ENCODE measurements at regions not wholly inside any gene's neighbourhood (a gene's known extent, or its start where the extent isn't known, plus 50 kb on each side); places are given as distances from the start of the nearest gene placed in this dataset.

- 69% methylated on average over 2 of the region's 2 CpGs for WGBS
- H3K27ac ChIP-seq (ENCODE audit: low read depth) = no peak overlapping the region
- H3K4me1 ChIP-seq (ENCODE audit: insufficient read depth) = no peaks in the 10 kb centered on the region
- no peaks in the 10 kb centered on the region for H3K36me3 ChIP-seq (ENCODE audit: insufficient read depth)
- H3K4me3 ChIP-seq (ENCODE audit: low read depth, low read length) = no peak overlapping the region
- DNase-seq (ENCODE audit: extremely low spot score) = no peak
Observed at GRCh38 chr11:122033193-122033592, 82.8 kb downstream of the BLID start.

- WGBS = 84% methylated on average over 3 of the region's 3 CpGs
- H3K27ac ChIP-seq (ENCODE audit: low read depth) = no peak overlapping the region
Observed at GRCh38 chr11:122032317-122032716, 83.7 kb downstream of the BLID start.

GRCh38 chr11:122031813-122032212 lies 84.2 kb downstream of the BLID start:
- 92% methylated on average over 1 of the region's 1 CpG for WGBS
- no peak overlapping the region for H3K27ac ChIP-seq (ENCODE audit: low read depth)
- H3K36me3 ChIP-seq (ENCODE audit: insufficient read depth) = no peaks in the 10 kb centered on the region
- no peak for DNase-seq (ENCODE audit: extremely low spot score)
- no peaks in the 10 kb centered on the region for H3K4me1 ChIP-seq (ENCODE audit: insufficient read depth)
- H3K4me3 ChIP-seq (ENCODE audit: low read depth, low read length) = no peak overlapping the region

More at GRCh38 chr11:122032317-122032716, 83.7 kb downstream of the BLID start:
- no peak for DNase-seq (ENCODE audit: extremely low spot score)
- Histone ChIP-seq H3K4me1 (ENCODE audit: insufficient read depth) (no peaks in the 10 kb centered on the region), H3K4me3 (ENCODE audit: low read depth, low read length) (no peak overlapping the region), H3K36me3 (ENCODE audit: insufficient read depth) (no peaks in the 10 kb centered on the region)

- Histone ChIP-seq H3K4me1 (ENCODE audit: insufficient read depth) (no peaks in the 10 kb centered on the region), H3K4me3 (ENCODE audit: low read depth, low read length) (no peak overlapping the region), H3K36me3 (ENCODE audit: insufficient read depth) (no peaks in the 10 kb centered on the region), H3K27ac (ENCODE audit: low read depth) (no peak overlapping the region)
- WGBS = 76% methylated on average over 3 of the region's 3 CpGs
- no peak for DNase-seq (ENCODE audit: extremely low spot score)
Observed at GRCh38 chr11:122030286-122030685, 85.7 kb downstream of the BLID start.

- WGBS = 85% methylated on average over 4 of the region's 4 CpGs
- no peak for DNase-seq (ENCODE audit: extremely low spot score)
- no peak overlapping the region for H3K4me3 ChIP-seq (ENCODE audit: low read depth, low read length)
Observed at GRCh38 chr11:122028545-122028944, 87.5 kb downstream of the BLID start.

GRCh38 chr11:122028036-122028435 lies 88.0 kb downstream of the BLID start:
- Histone ChIP-seq H3K4me1 (ENCODE audit: insufficient read depth) (no peaks in the 10 kb centered on the region), H3K27ac (ENCODE audit: low read depth) (no peak overlapping the region), H3K4me3 (ENCODE audit: low read depth, low read length) (no peak overlapping the region), H3K36me3 (ENCODE audit: insufficient read depth) (no peaks in the 10 kb centered on the region)
- WGBS = 95% methylated on average over 2 of the region's 2 CpGs
- no peak for DNase-seq (ENCODE audit: extremely low spot score)

More at GRCh38 chr11:122028545-122028944, 87.5 kb downstream of the BLID start:
- Histone ChIP-seq H3K36me3 (ENCODE audit: insufficient read depth) (no peaks in the 10 kb centered on the region), H3K27ac (ENCODE audit: low read depth) (no peak overlapping the region), H3K4me1 (ENCODE audit: insufficient read depth) (no peaks in the 10 kb centered on the region)

GRCh38 chr11:122025757-122026156 lies 90.3 kb downstream of the BLID start:
- H3K27ac ChIP-seq (ENCODE audit: low read depth) = no peak overlapping the region
- no peak overlapping the region for H3K4me3 ChIP-seq (ENCODE audit: low read depth, low read length)
- 95% methylated on average over 12 of the region's 12 CpGs for WGBS
- no peak for DNase-seq (ENCODE audit: extremely low spot score)
- no peaks in the 10 kb centered on the region for H3K4me1 ChIP-seq (ENCODE audit: insufficient read depth)
- H3K36me3 ChIP-seq (ENCODE audit: insufficient read depth) = no peaks in the 10 kb centered on the region

- H3K27ac ChIP-seq (ENCODE audit: low read depth) = no peak overlapping the region
- H3K4me3 ChIP-seq (ENCODE audit: low read depth, low read length) = no peak overlapping the region
Observed at GRCh38 chr11:122024278-122024677, 91.7 kb downstream of the BLID start.

GRCh38 chr11:122023614-122024250 lies 92.3 kb downstream of the BLID start:
- H3K36me3 ChIP-seq (ENCODE audit: insufficient read depth) = no peaks in the 10 kb centered on the region
- WGBS = 84% methylated on average over 8 of the region's 8 CpGs
- no peak overlapping the region for H3K27ac ChIP-seq (ENCODE audit: low read depth)
- no peaks in the 10 kb centered on the region for H3K4me1 ChIP-seq (ENCODE audit: insufficient read depth)
- DNase-seq (ENCODE audit: extremely low spot score) = no peak
- no peak overlapping the region for H3K4me3 ChIP-seq (ENCODE audit: low read depth, low read length)

More at GRCh38 chr11:122024278-122024677, 91.7 kb downstream of the BLID start:
- Histone ChIP-seq H3K4me1 (ENCODE audit: insufficient read depth) (no peaks in the 10 kb centered on the region), H3K36me3 (ENCODE audit: insufficient read depth) (no peaks in the 10 kb centered on the region)
- no peak for DNase-seq (ENCODE audit: extremely low spot score)
- 75% methylated on average over 3 of the region's 3 CpGs for WGBS

GRCh38 chr11:122022646-122023045 lies 93.4 kb downstream of the BLID start:
- Histone ChIP-seq H3K4me3 (ENCODE audit: low read depth, low read length) (no peak overlapping the region), H3K4me1 (ENCODE audit: insufficient read depth) (no peaks in the 10 kb centered on the region), H3K27ac (ENCODE audit: low read depth) (no peak overlapping the region), H3K36me3 (ENCODE audit: insufficient read depth) (no peaks in the 10 kb centered on the region)
- 87% methylated on average over 6 of the region's 6 CpGs for WGBS
- DNase-seq (ENCODE audit: extremely low spot score) = no peak

GRCh38 chr11:122020902-122021301 lies 95.1 kb downstream of the BLID start:
- H3K4me1 ChIP-seq (ENCODE audit: insufficient read depth) = no peaks in the 10 kb centered on the region
- H3K4me3 ChIP-seq (ENCODE audit: low read depth, low read length) = no peak overlapping the region
- H3K36me3 ChIP-seq (ENCODE audit: insufficient read depth) = no peaks in the 10 kb centered on the region
- H3K27ac ChIP-seq (ENCODE audit: low read depth) = no peak overlapping the region
- no peak for DNase-seq (ENCODE audit: extremely low spot score)
- 53% methylated on average over 2 of the region's 2 CpGs for WGBS

GRCh38 chr11:122019908-122020694 lies 95.9 kb downstream of the BLID start:
- 89% methylated on average over 3 of the region's 3 CpGs for WGBS

GRCh38 chr11:122007601-122008071 lies 108.4 kb downstream of the BLID start:
- WGBS = 26% methylated on average over 4 of the region's 4 CpGs
- Histone ChIP-seq H3K36me3 (ENCODE audit: insufficient read depth) (no peaks in the 10 kb centered on the region), H3K4me3 (ENCODE audit: low read depth, low read length) (no peak overlapping the region), H3K27ac (ENCODE audit: low read depth) (no peak overlapping the region), H3K4me1 (ENCODE audit: insufficient read depth) (no peaks in the 10 kb centered on the region)
- DNase-seq (ENCODE audit: extremely low spot score) = no peak

More at GRCh38 chr11:122019908-122020694, 95.9 kb downstream of the BLID start:
- Histone ChIP-seq H3K4me3 (ENCODE audit: low read depth, low read length) (no peak overlapping the region), H3K27ac (ENCODE audit: low read depth) (no peak overlapping the region), H3K36me3 (ENCODE audit: insufficient read depth) (no peaks in the 10 kb centered on the region), H3K4me1 (ENCODE audit: insufficient read depth) (no peaks in the 10 kb centered on the region)
- DNase-seq (ENCODE audit: extremely low spot score) = no peak

- no peak overlapping the region for H3K27ac ChIP-seq (ENCODE audit: low read depth)
- H3K4me1 ChIP-seq (ENCODE audit: insufficient read depth) = no peaks in the 10 kb centered on the region
- no peak for DNase-seq (ENCODE audit: extremely low spot score)
- no peak overlapping the region for H3K4me3 ChIP-seq (ENCODE audit: low read depth, low read length)
- WGBS = 95% methylated on average over 1 of the region's 1 CpG
- H3K36me3 ChIP-seq (ENCODE audit: insufficient read depth) = no peaks in the 10 kb centered on the region
Observed at GRCh38 chr11:122004446-122004845, 111.6 kb downstream of the BLID start.
